ENCODE measurements at regions not wholly inside any gene's neighbourhood (a gene's known extent, or its start where the extent isn't known, plus 50 kb on each side); places are given as distances from the start of the nearest gene placed in this dataset.

DNA sequence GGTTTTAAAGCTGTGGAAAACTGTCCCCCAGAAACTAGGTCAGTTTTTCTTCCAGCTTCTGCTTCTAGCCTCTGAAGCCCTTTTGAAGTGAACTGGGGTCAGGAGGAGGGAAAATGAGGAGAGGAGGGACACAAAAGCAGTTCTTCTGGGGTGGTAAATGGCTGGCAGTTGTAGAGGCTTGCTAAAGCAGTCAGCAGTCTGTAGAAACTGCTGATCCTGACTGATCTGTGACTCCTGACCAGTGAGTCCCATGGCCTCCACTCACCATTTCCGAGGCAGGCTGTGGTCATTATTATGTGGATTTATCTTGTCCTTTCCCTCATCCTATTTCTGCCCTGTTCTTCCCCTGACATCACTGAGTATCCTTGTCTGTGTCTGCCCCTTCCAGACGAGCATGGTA is 276.4 kb upstream of the ROPN1 start:
- H3K27me3 ChIP-seq = no peaks in the 10 kb centered on the region
- H3K9me3 ChIP-seq = no peaks in the 10 kb centered on the region
- H3K36me3 ChIP-seq = no peaks in the 10 kb centered on the region
- no peak overlapping the region for H3K4me3 ChIP-seq
- no peak for DNase-seq

DNA sequence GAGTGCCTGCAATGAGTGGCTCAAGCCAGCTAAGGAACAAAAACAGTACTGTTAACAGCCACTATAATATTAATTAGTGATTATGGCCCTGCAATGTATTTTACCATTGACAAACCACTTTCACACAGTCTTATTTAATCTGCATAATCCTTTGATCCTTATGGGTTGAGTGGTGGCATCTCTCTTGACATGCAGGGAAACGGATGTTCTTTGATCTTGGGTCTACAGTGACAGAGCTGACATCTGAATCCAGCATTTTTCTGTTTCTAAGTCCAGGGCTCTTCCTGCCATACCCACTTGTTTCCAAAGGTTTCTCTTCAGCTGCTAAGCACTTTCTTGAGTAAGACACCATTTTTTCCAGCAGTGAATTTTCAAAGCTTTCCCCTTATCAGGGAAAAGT is 277.7 kb upstream of the ROPN1 start:
- Histone ChIP-seq H3K4me3 (no peak overlapping the region), H3K9me3 (no peaks in the 10 kb centered on the region), H3K27me3 (no peaks in the 10 kb centered on the region), H3K36me3 (no peaks in the 10 kb centered on the region)
- DNase-seq = no peak

DNA sequence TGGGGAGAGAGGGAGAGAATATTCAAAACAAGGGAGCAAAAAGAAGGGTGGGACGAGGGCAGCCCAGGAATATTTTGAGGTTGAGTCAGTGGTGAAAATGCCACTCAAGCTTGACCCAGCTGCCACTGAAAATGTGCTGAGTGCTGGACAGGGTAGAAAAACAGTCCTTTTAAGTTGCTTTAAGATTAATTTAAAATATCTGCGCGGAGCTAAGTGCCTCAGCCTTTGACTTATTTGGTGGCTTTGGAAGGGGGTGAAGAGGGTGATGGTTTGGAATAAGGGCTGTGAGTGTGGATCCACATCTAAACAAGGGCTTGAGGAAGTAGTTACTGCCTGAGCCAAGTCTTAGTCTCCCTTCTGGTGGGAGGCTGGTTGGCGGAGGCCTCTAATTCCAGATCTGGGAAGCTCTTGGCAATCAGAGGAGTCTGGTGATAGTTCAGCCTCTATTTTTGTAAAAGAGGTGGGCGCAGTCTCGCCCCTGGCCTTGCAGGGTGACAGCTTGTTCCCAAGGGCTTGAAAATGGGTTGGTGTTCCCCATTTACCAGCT is 280.8 kb upstream of the ROPN1 start:
- H3K36me3 ChIP-seq = no peaks in the 10 kb centered on the region
- DNase-seq = peak; percentile 26
- no peaks in the 10 kb centered on the region for H3K9me3 ChIP-seq
- H3K4me3 ChIP-seq = no peak overlapping the region
- H3K27me3 ChIP-seq = no peaks in the 10 kb centered on the region

DNA sequence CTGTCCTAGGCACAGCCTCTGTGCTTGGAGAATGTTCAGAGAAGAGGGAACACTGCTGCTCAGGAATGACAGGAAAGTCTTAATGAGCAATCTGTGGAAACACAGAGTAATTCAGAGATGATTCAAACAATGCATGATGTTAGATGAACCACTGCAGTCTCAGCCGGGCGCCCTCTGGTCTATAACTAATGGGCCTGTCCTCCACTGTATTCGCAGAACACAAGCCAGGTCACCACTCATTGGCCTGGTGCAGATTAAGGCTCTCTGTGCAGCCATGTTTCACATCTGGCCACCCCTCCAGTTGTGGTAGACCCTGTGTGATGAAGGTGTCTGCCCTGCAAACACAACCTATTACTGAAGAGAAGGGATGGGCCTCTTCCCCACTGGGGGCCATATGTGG is 281.7 kb upstream of the ROPN1 start:
- H3K9me3 ChIP-seq = no peaks in the 10 kb centered on the region
- H3K36me3 ChIP-seq = no peaks in the 10 kb centered on the region
- no peak overlapping the region for H3K4me3 ChIP-seq
- no peak for DNase-seq
- no peaks in the 10 kb centered on the region for H3K27me3 ChIP-seq

DNA sequence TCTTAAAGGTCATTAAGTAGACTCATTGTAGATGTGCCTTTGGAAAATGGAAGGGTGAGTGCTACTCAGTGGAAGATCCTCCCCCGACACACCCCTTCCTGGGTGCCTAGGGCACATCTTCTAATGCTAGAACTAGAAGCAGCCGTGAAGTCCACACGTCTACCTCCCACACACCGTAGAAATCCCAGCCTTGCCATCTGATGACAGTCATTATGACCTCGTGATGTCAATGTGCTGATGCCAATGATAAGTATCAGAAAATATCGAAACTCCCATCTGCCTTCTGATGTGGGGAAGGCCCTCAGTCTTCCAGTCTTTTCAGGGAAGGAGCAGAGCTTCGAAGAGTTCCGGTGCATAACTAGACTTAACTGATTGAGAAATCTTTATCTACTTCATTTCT is 282.1 kb upstream of the ROPN1 start:
- DNase-seq = no peak
- Histone ChIP-seq H3K4me3 (no peak overlapping the region), H3K9me3 (no peaks in the 10 kb centered on the region), H3K27me3 (no peaks in the 10 kb centered on the region), H3K36me3 (no peaks in the 10 kb centered on the region)

DNA sequence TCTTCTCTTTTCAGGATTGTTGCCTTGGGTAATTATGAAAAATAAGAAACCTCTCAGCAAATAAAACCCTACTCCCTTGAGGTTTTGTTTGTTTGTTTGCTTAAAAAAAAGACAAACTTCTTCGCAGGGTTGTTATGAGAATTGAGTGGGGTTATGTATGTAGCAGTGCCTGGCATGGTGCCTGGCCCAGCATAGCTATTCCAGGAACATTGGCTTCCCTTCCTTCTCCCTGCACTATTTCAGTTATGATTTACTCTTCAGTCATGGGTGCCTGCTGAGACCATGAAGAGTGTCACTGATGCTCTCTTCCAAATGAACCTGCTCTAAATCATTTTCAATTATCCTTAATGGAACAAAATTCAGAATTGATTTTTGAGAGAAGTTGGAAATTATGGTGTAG is 283.5 kb upstream of the ROPN1 start:
- Histone ChIP-seq H3K27me3 (peaks cover 3% of the 10 kb centered on the region; the same call in 1 of the 2 replicates), H3K36me3 (no peaks in the 10 kb centered on the region), H3K4me3 (no peak overlapping the region), H3K9me3 (no peaks in the 10 kb centered on the region)
- peak; percentile 28 for DNase-seq

DNA sequence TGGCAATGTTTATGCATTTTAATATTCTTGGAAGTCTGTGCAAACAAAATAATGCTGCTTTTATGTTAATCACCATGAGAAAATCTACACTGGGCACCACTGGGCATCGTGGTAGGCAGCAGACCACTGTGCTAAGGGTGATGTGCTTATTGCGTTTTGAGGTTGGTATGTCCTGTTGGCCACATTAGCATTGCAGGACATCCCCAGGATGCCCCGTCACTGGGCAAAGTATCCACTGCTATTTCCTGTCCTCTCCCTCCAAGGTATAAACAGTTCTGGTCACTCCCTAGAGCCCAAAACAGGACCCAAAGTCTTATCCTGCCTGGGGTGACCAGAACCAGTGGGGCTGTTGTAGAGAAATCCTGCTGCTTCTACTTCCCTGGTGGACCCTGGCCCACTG is 284.2 kb upstream of the ROPN1 start:
- H3K4me3 ChIP-seq = no peak overlapping the region
- no peaks in the 10 kb centered on the region for H3K9me3 ChIP-seq
- H3K27me3 ChIP-seq = peaks cover 6% of the 10 kb centered on the region
- no peak for DNase-seq
- no peaks in the 10 kb centered on the region for H3K36me3 ChIP-seq

DNA sequence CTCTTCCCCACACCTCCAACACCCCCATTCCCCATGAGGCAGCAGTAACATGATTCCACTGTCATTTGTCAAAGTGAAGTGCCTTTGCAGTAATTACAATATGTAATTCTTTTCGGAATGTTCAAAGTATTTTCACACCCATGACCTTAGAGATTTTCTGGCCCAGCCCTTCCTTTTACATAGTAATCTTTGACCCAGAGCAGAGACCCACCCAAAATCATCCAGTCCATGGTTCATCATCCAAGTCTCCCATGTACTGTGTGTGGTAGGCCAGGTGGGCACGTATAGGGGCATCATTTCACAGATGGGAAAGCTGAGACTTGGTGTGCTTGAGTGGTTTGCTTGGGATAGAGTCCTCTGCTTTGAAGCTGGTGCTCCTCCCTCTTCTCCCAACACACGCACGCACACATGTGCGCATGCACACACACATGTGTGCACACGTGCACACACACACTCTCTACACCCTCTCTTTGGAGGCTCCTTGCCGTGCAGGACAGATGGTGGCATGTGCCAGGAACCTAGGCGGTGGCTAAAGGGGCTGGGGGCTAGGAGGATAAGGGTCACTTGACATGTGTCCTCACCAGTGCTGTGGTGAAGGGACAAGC is 284.7 kb upstream of the ROPN1 start:
- H3K27me3 ChIP-seq = peaks cover 7% of the 10 kb centered on the region
- DNase-seq = no peak
- no peak overlapping the region for H3K4me3 ChIP-seq
- no peaks in the 10 kb centered on the region for H3K36me3 ChIP-seq
- no peaks in the 10 kb centered on the region for H3K9me3 ChIP-seq

DNA sequence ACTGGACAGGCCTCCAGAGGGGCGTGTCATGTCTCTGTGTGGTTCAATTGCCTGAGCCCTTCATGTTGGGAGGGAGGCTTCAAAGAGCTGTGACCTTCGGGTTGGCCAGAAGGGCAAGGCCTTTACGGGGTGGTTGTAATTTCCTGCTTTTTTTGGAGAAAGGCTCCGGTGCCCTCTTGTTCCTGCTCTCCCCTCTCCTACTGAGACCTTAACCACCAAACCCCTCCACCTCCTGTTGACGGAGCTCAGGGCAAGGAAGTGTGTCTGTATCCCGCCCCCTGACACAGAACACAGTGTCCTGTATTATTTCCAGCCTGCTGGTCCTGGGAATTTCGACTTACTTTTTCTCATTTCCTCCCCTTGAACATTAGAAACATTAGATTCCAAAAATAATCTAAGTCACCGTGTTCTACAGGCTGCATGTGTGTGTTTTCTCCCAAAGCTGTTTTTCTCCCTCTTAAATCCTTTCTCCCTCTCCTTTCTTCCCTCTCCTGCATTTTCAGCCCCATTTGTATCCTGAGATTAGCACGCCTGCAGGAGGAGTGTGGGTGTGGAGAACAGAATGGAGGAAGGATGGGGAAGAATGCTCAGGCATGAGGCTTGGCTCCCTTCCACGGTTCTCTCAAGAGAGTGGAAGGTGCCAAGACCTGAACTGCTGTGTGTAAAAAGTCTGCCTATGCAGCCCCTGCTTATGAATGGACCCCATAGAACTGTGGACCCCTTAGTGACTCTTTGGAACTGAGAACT is 285.4 kb upstream of the ROPN1 start:
- Histone ChIP-seq H3K36me3 (no peaks in the 10 kb centered on the region), H3K27me3 (peaks cover 7% of the 10 kb centered on the region), H3K4me3 (no peak overlapping the region), H3K9me3 (no peaks in the 10 kb centered on the region)
- no peak for DNase-seq

DNA sequence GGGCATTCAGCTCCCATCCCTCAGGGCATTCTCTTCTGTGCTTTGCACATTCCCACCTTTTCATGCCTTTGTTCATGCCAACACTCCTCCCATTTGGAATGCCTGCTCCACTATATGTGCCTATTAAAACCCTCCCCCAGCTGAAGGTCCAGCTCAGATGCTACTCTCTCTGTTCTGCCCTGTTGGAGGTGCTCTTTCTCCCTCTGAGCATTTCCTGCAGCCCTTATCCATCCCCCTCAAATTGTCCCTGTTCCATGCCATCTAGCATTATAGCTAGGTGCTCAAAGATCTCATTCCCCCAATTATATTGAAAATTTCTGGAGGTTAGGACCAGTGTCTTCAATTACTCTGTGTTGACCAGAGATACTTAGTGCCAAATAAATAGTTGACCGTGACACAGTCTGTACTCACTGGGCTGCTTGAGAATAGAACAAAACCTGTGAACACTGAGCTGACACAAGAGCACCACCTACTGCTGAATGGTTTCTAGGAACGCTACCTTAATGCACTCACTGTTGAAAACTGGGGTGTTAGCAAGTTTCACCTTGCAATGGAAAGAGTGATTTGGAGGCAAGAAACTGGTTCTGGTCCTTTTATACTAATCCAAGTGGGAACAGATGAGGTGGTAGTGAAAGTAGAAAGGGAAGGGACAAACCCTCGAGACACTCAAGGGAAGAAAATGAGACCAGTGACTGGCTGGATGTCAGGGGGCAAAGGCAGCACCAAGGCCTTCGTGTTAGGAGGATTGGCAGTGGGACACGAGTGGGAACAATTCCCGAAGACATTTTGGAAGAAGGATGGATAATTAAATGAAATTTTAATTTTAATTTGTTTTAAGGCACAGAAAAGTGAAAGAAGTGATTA is 289.8 kb upstream of the ROPN1 start:
- H3K27me3 ChIP-seq = peaks cover 28% of the 10 kb centered on the region
- no peaks in the 10 kb centered on the region for H3K36me3 ChIP-seq
- DNase-seq = no peak
- no peaks in the 10 kb centered on the region for H3K9me3 ChIP-seq
- H3K4me3 ChIP-seq = no peak overlapping the region

DNA sequence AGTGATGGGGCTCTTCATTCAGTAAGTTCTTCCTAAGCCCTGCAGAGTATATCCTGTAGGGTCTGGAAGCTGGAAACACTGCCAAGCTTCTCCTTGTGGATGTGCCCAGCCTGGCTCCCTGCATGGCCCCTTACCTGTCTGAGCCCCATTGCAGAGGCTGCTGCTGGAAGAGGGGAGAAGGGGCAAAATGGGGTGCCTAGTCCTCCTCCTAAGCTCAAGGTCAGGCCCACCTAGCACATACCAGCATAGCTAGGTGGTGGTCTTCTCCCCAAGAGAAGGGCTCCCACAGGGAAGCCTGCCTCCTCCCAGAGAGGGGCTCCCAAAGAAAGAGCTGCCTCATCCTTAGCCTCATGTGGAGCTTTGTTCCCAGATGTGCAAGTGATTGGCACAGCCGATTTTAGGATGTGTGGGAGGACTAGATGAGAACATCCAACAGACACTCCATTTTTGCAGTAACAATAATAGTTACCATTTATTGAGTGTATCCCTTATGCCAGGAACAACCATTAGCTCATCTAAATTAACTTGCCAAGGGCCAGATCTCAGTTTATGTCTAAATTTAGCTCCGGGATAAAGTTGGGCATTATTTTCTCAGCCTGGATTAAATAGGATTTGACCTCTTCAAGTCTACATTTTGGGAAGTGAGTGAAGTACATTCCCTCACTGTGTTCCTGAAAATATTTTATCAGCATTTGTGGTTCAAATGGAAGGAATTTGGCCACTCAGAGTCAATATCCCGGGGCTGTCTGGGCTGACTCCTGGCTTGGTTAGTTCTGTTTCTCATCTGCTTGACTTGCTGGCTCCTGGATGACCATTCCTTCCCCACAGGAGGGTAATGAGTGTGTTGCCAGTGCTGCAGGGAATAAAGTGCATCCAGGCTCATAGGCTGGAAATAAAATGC is 291.1 kb upstream of the ROPN1 start:
- Histone ChIP-seq H3K36me3 (no peaks in the 10 kb centered on the region), H3K4me3 (no peak overlapping the region), H3K9me3 (no peaks in the 10 kb centered on the region), H3K27me3 (peaks cover 28% of the 10 kb centered on the region)
- peak; percentile 79 for DNase-seq

DNA sequence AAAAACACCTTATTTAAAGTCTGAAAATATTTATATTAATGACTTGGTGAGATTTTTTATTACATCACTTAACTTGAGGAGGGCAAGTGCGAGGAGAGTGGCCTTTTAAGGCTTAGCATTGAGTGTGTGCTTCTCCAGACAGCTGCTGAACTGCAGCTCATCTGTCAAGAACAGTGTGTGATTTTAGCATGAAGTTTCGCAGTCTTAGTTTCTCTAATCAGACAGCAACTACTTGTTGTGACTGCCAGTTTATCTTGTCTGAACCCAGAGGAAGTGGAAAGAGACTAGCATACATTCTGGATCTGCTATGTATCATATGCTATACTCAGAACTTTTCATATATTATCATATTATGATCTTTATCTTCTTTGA is 291.7 kb upstream of the ROPN1 start:
- no peaks in the 10 kb centered on the region for H3K9me3 ChIP-seq
- no peak overlapping the region for H3K4me3 ChIP-seq
- H3K36me3 ChIP-seq = no peaks in the 10 kb centered on the region
- peaks cover 31% of the 10 kb centered on the region for H3K27me3 ChIP-seq
- no peak for DNase-seq

DNA sequence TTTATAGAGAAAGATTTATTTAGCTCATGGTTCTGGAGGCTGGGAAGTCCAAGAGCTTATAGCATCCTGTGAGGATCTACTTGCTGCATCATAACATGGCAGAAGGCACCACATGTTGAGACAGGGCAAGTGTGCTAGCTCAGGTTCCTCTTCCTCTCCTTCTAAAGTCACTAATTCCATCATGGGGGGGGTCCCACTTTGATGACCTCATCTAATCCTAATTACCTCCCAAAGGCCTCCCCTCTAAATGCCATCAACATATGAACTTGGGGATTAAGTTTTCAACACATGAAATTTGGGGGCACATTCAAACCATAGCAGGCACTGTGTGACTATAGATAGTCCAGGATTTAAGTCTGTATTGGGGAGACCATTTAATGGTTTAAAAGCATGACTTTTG is 297.1 kb upstream of the ROPN1 start:
- Histone ChIP-seq H3K36me3 (no peaks in the 10 kb centered on the region), H3K4me3 (no peak overlapping the region), H3K9me3 (peaks cover 6% of the 10 kb centered on the region), H3K27me3 (peaks cover 61% of the 10 kb centered on the region)
- DNase-seq = no peak

DNA sequence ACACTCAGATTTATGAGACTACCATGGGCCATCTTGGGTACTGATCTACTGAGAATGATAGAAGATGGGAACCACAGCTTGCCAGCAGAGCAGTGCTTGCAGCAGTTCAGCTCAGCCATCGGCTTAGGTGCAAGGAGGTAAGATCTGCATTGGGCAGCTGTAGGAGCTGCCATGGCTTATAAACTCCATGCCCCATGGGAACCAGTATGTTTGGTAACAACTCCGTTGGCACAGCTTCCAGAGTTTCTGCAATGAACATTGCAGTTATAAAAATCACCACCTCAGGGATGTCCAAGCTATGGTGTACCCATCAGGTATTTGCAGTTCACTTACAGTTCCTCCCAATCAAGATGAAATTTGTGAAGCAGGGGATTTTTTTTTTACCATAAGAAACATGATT is 299.1 kb upstream of the ROPN1 start:
- no peaks in the 10 kb centered on the region for H3K36me3 ChIP-seq
- no peak overlapping the region for H3K4me3 ChIP-seq

DNA sequence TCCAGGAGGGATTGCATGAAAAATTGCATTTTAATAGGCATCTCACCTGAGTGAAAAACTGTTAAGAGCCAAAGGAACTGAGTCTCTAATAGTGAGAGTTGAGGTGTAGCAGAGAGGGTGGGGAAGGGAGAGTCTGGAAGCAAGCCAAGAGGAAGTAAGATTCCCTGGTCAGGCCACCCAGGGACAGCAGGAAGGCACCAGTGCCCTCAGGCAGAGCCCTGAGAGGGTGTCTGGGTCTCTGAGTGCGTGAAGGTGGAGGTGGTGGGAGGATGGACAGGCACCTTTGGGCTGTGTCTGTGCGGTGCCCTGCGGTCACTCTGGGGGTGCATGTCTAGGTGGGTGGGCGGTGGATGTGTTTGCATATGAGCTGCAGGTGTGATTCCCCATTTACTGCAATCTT is 300.4 kb upstream of the ROPN1 start:
- peaks cover 6% of the 10 kb centered on the region for H3K9me3 ChIP-seq
- H3K27me3 ChIP-seq = peaks cover 66% of the 10 kb centered on the region
- H3K4me3 ChIP-seq = no peak overlapping the region
- no peaks in the 10 kb centered on the region for H3K36me3 ChIP-seq
- no peak for DNase-seq

More for the DNA sequence above, 299.1 kb upstream of the ROPN1 start:
- peaks cover 6% of the 10 kb centered on the region for H3K9me3 ChIP-seq
- peaks cover 58% of the 10 kb centered on the region for H3K27me3 ChIP-seq
- DNase-seq = no peak

DNA sequence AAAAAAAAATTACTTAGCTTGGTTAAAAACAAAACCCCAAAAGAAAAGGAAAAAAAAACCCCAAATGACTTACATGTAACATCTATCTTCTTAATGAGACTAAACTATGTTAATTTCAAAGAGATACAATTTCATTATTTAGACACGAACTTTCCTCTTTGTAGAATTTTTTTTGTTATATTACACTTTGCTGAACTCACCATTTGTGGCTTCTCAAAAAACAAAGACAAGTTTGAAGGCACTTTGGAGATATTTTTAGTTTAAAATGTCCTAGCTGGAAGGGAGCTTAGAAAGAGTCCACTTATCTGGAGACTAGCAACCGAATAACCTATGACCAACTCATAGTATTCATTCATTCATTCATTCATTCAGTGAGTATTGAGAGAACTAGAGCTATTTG is 301.7 kb upstream of the ROPN1 start:
- no peaks in the 10 kb centered on the region for H3K36me3 ChIP-seq
- H3K9me3 ChIP-seq = peaks cover 6% of the 10 kb centered on the region
- DNase-seq = no peak
- H3K27me3 ChIP-seq = peaks cover 70% of the 10 kb centered on the region
- H3K4me3 ChIP-seq = no peak overlapping the region
